ENCODE measurements at regions not wholly inside any gene's neighbourhood (a gene's known extent, or its start where the extent isn't known, plus 50 kb on each side); places are given as distances from the start of the nearest gene placed in this dataset.

DNA sequence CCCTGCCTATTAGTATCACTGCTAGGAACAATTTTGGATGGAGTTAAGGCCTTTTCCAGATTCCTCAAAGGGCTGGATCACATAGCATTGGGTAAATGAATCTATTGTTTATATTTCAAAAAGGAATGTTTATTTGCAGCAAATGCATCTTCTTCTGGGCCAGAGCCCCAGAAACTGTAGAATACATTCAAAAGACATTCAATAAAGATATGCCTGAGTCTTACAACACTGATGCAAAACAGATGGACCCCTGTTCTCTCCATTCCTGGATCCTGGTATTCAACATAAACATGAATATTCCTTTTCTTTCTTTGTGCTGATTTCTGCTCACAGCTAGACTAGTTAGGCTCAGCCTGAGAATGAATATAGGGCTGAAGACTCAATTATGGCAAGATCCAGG lies 227.2 kb upstream of the KLHL29 start:
- TF ChIP-seq, protein P1, sequence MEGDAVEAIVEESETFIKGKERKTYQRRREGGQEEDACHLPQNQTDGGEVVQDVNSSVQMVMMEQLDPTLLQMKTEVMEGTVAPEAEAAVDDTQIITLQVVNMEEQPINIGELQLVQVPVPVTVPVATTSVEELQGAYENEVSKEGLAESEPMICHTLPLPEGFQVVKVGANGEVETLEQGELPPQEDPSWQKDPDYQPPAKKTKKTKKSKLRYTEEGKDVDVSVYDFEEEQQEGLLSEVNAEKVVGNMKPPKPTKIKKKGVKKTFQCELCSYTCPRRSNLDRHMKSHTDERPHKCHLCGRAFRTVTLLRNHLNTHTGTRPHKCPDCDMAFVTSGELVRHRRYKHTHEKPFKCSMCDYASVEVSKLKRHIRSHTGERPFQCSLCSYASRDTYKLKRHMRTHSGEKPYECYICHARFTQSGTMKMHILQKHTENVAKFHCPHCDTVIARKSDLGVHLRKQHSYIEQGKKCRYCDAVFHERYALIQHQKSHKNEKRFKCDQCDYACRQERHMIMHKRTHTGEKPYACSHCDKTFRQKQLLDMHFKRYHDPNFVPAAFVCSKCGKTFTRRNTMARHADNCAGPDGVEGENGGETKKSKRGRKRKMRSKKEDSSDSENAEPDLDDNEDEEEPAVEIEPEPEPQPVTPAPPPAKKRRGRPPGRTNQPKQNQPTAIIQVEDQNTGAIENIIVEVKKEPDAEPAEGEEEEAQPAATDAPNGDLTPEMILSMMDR (IDR thresholded peaks at IDR 0.05; ENCODE audit: insufficient read depth, low read length, poor library complexity, severe bottlenecking): no peak
- no peak for TF ChIP-seq EZH2phosphoT487 (conservative IDR thresholded peaks at IDR 0.05; ENCODE audit: low read length)
